ENCODE measurements at regions not wholly inside any gene's neighbourhood (a gene's known extent, or its start where the extent isn't known, plus 50 kb on each side); places are given as distances from the start of the nearest gene placed in this dataset.

DNA sequence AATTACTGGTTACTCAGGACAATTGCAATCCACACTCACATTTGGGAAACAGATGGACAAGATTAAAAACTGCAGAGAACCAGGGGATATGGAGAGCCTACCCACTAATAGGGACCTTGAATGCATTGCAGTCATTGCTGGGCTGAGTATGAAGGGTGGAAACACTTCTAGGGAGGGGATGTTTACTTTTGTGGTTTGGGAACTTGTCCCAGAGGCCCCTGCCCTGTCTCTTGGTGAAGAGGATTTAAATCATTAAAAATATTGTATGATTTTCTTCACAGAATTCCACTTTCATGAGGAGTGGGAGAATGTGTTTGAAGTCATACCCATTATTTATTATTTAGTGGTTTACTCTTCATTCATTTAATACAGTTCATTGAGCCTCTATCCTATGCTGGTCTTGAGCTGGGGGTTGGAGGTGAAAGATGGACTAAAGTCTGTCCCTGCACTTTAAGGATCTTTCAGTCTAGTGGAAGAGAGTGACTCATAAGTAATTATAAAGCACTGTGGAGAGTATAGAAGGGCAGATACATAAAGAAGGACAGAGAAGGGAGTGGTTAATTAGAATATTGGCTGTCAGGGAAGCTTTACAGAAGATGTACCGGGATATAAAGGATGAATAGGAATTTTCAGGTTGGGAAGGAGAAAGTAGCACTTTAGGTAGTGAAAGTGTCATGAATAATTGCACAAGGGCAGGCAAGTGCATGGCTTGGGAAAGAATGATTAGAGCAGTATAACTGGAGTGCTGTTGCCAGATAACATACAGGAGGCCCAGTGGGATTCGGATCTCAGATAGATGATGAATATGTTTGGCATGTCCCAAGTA is 313.4 kb downstream of the LPIN1 start:
- no peak for DNase-seq (ENCODE audit: extremely low read depth, low read depth)
- TF ChIP-seq CTCF (IDR thresholded peaks at IDR 0.05; ENCODE audit: low read depth, low read length): no peak

DNA sequence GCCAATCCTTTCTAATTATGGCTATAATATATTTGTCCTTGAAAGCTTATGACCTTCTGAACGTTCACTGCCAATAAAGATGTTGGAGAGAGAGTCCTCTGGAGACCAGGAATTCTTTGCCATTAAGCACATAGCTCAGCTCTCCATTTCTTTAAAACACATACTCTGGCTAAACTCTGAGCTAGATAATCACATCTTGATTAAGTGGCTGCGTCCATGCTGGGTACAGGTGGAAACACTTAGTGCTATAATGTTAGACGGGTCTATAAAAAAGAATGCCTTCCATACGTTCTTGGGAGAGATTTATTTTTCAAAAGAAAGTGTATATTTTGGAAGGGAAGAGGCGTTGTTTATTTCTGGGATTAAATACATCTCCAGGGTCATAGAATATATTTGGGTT is 314.5 kb downstream of the LPIN1 start:
- no peak for DNase-seq (ENCODE audit: extremely low read depth, low read depth)
- no peak for TF ChIP-seq CTCF (IDR thresholded peaks at IDR 0.05; ENCODE audit: low read depth, low read length)

DNA sequence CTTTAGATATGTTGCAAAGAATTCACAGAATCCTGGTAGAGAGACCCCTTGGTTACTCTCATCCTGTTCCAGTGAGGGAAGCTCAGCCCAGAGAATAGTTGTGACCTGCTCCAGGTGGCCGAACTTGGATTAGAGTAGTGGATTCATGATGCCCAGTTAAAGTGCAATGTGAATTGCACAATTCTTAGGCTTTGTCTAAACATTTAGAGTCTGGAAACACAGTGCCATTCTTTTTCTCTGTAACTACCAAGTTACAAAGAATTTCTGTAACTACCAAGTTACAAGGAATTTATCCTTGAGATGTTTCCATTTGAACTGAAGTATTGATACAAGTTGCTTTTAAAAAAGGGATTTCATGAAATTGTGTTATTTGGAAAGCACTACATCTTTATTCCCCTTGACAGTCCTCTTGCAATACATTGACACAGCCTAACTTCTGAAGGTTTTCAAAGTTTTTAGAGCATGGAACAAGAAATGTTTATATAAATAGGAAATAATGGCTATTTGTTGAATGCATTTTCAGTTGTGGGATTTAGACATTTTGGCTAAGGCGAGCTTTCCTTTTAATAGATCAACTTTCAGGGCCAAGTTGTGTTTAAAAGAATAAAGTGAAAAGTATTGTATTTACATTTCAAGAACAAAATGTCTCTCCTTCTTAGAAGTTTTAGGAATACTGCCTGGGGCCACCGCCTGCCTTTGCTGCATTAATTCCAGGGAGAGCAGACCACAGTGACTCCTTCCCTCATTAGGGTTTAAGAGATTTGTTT is 315.0 kb downstream of the LPIN1 start:
- no peak for DNase-seq (ENCODE audit: extremely low read depth, low read depth)
- no peak for TF ChIP-seq CTCF (IDR thresholded peaks at IDR 0.05; ENCODE audit: low read depth, low read length)

- no peak for DNase-seq (ENCODE audit: extremely low read depth, low read depth)
- no peak for TF ChIP-seq CTCF (IDR thresholded peaks at IDR 0.05; ENCODE audit: low read depth, low read length)
Measured at GRCh38 chr2:12062053-12062395, 315.6 kb downstream of the LPIN1 start.

DNA sequence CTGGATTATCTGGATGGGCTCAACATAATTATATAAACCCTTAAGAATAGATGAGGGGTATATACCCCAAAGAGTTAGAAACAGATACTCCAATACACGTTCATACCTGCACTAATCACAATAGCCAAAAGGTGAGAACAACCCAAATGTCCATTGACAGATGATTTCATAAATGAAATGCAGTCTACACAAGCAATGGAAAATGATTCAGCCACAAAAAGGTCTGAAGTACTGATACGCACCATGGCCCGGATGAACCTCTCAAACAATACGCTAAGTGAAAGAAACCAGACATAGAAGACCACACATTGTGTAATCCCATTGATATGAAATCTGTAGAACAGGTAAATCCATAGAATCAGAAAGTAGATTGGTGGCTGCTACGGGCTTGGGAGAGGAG is 316.8 kb downstream of the LPIN1 start:
- TF ChIP-seq CTCF (IDR thresholded peaks at IDR 0.05; ENCODE audit: low read depth, low read length): no peak
- no peak for DNase-seq (ENCODE audit: extremely low read depth, low read depth)

- DNase-seq (ENCODE audit: extremely low read depth, low read depth): no peak
- no peak for TF ChIP-seq CTCF (IDR thresholded peaks at IDR 0.05; ENCODE audit: low read depth, low read length)
Measured at GRCh38 chr2:12064153-12064552, 317.7 kb downstream of the LPIN1 start.

DNA sequence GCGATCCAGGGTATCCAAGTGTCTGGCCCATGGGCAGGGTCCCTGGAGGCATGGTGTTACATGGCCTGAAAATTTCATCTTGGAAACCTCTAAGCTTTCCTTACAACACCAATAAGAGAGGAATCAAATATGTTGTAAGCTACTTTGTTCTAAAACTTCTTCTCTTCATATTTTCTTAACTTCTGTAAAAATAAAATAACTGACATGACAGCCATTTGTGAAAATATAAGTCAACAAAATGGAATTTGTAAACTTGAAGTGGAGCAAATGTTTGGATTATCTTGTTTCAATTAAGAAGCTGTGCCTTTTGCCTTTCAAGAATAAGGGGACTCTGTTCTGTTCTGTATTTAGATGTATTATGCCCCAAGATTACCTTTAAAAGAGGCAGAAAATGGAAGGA is 319.7 kb downstream of the LPIN1 start:
- no peak for DNase-seq (ENCODE audit: extremely low read depth, low read depth)
- no peak for TF ChIP-seq CTCF (IDR thresholded peaks at IDR 0.05; ENCODE audit: low read depth, low read length)

Data from AG09319 (cell line).